ENCODE measurements at regions not wholly inside any gene's neighbourhood (a gene's known extent, or its start where the extent isn't known, plus 50 kb on each side); places are given as distances from the start of the nearest gene placed in this dataset.
A peak's percentile ranks its signal among the peaks of the same experiment; 100 is the strongest.

DNA sequence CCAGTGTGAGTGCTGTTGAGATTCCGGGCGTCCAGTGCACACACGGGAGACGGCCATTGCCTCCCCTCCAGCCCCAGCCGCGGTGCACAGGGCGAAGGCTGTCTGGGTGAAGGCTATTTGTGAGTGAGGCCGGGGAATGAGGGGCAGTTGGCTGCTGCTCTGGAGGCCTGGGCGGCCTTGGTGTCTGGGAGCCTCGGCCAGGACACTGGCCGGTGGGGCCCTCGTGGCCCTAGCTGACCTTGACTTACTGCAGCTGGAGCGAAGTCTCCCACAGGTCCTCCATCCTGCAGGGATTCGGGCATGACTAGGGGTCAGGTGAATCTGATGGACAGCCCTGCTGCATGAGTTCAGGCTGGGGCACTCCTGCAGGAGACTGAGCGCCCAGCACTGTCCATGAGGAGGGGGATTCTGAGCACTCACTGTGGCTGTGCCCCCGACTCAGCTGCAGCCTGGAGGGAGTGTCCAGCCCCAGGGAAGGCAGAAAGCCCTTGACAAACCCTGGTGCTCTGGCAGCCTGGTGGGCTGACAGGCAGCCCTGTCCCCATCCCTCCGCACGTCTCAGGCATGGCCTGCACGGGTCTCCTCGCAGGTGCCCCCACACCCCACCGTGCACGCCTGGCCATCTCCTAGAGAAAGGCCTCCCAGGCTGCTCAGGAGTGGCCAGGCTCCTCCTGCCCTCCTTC, 52.7 kb upstream of the FAM20C start:
- no peak for DNase-seq

DNA sequence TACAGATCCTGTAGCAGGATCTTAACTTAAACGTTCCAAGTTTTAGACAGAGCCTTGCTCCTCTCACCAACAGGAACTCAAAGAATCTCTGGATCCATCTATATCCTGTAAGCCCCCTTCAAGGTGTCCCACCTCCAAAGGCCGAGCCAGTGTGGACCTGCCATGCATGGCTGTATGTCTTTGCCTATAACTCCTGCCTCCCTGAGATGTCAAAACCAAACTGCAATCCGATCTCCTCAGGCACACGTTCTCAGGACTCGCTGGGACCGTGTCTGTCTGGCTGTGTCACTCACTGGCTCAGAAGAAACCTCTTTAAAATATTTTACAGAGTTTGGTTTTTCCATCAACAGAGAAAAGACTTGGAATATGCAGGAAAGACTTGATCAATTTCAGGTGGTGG, 51.4 kb upstream of the FAM20C start:
- DNase-seq, result no peak

DNA sequence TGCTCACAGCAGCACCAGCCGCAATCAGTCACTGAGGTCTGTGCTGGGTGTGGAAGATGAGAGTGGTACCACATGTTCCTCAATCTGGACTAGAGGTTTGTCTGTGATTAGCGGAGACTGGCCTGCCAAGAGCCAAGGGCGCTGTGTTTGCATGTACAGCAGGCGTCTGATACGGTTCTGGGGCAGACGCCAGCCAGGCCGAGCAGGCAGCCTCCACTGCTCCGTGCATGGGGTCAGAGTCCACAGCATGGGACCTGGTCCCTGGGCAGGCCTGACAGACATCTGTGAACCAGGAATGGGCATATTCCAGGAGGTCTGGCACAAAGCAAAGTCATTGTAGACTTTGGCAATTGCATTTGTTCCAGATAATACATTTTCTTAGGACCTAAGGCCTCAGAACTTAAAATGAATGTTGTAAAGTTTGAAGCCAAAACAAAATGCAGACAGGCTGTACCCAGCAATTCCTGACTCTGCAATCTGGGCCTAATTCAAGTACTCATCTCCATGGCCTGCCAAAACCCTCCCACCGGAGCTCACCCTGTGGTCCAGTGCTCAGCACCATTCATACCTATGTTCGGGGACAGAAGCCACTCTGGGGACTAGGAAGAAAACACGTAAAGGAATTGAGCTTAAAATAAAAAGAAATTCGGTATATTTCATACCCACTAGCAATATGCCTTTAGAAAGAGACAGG, 50.0 kb upstream of the FAM20C start:
- DNase-seq, result peak; percentile 43
